NCI-H1105 treated with DMSO at 0.1 percent for 48 hours (cell line): ENCODE measurements at regions not wholly inside any gene's neighbourhood (a gene's known extent, or its start where the extent isn't known, plus 50 kb on each side); places are given as distances from the start of the nearest gene placed in this dataset.
"Not testable (repeated sequence)": the region's sequence is repeated elsewhere in the genome, so short reads cannot be mapped to it uniquely, and the experiment has no call there.

Experiments used
- DNase-seq: peaks from one replicate; lab custom pipeline; 2025; lab: John Stamatoyannopoulos, UW

- DNase-seq, result no peak
Observed at GRCh38 chr2:20130821-20131645, 79.6 kb upstream of the LAPTM4A start.

GRCh38 chr2:20130160-20130560 is 78.7 kb upstream of the LAPTM4A start:
- DNase-seq, result no peak

GRCh38 chr2:20129331-20130159 is 78.1 kb upstream of the LAPTM4A start:
- DNase-seq, result peak; percentile 80

GRCh38 chr2:20128506-20129330 is 77.3 kb upstream of the LAPTM4A start:
- DNase-seq, result no peak

GRCh38 chr2:20126469-20126868 is 75.0 kb upstream of the LAPTM4A start:
- no peak for DNase-seq

GRCh38 chr2:20126040-20126439 is 74.6 kb upstream of the LAPTM4A start:
- DNase-seq, result no peak

- no peak for DNase-seq
Observed at GRCh38 chr2:20125616-20126015, 74.2 kb upstream of the LAPTM4A start.

- DNase-seq, result no peak
Observed at GRCh38 chr2:20125164-20125563, 73.7 kb upstream of the LAPTM4A start.

GRCh38 chr2:20123871-20124594 is 72.6 kb upstream of the LAPTM4A start:
- no peak for DNase-seq

GRCh38 chr2:20122864-20123263 is 71.4 kb upstream of the LAPTM4A start:
- DNase-seq, result no peak

- DNase-seq, result no peak
Observed at GRCh38 chr2:20120569-20121416, 69.4 kb upstream of the LAPTM4A start.

- no peak for DNase-seq
Observed at GRCh38 chr2:20118051-20118450, 66.6 kb upstream of the LAPTM4A start.

- no peak for DNase-seq
Observed at GRCh38 chr2:20115902-20116301, 64.5 kb upstream of the LAPTM4A start.

GRCh38 chr2:20115374-20115773 is 63.9 kb upstream of the LAPTM4A start:
- no peak for DNase-seq

GRCh38 chr2:20113986-20114938 is 62.8 kb upstream of the LAPTM4A start:
- DNase-seq, result no peak

GRCh38 chr2:20113004-20113796 is 61.8 kb upstream of the LAPTM4A start:
- DNase-seq, result no peak

GRCh38 chr2:20112361-20112760 is 60.9 kb upstream of the LAPTM4A start:
- DNase-seq, result not testable (repeated sequence)

GRCh38 chr2:20111311-20112131 is 60.1 kb upstream of the LAPTM4A start:
- DNase-seq, result no peak
